Mammary epithelial cell (primary cell): ENCODE measurements at regions not wholly inside any gene's neighbourhood (a gene's known extent, or its start where the extent isn't known, plus 50 kb on each side); places are given as distances from the start of the nearest gene placed in this dataset.

Source experiments
- CTCF ChIP-seq, 2 donors: IDR thresholded peaks in 1 of 2; conservative IDR thresholded peaks in 1 of 2; 2 replicates each; pipeline ENCODE4 v1.5.1; 2011 to 2012; ENCODE audit warnings: inconsistent platforms in 2 of 2, low read length in 2 of 2, mild to moderate bottlenecking in 2 of 2, control low read depth in 1 of 2, low read depth in 1 of 2; ENCODE audit not compliant: insufficient read depth in 1 of 2; ENCODE audit errors: extremely low read depth in 1 of 2
- EZH2 ChIP-seq: IDR thresholded peaks from 2 replicates; pipeline ENCODE4 v1.6.1; 2012; ENCODE audit warnings: low read length, inconsistent platforms, borderline replicate concordance

GRCh38 chrX:147679356-147680005, 232.2 kb upstream of the FMR1 start:
- TF ChIP-seq EZH2, result no peak
- no peak for TF ChIP-seq CTCF (conservative IDR thresholded peaks at IDR 0.05 in 1 of 2, IDR thresholded peaks at IDR 0.05 in 1 of 2; ENCODE audit: extremely low read depth in 1 of 2, insufficient read depth in 1 of 2, low read depth in 1 of 2, low read length in 2 of 2)
